Spleen (tissue), 11 donors: ENCODE measurements at regions not wholly inside any gene's neighbourhood (a gene's known extent, or its start where the extent isn't known, plus 50 kb on each side); places are given as distances from the start of the nearest gene placed in this dataset.
A peak's percentile ranks its signal among the peaks of the same experiment; 100 is the strongest.

Experiments used
- DNase-seq: peaks from one replicate; pipeline ENCODE4 v3.0.0-alpha.2; 2020
- H3K27ac ChIP-seq, 8 donors: fragments of 200-600 bp; sonication (generic) in 7 of 8; 1 replicate in 4 of 8; 2 replicates in 4 of 8; pipeline versions ENCODE4 v1.5.0 to v1.8.0; 2016 to 2021; ENCODE audit warnings: inconsistent platforms in 4 of 8, mild to moderate bottlenecking in 4 of 8, moderate library complexity in 1 of 8
- H3K27me3 ChIP-seq, 7 donors: fragments of 200-600 bp; sonication (generic) in 6 of 7; replicated peaks in 1 of 7; 1 replicate in 4 of 7; 2 replicates in 3 of 7; pipeline versions ENCODE4 v1.5.0 to v1.8.0; 2016 to 2021; ENCODE audit warnings: inconsistent platforms in 3 of 7, mild to moderate bottlenecking in 1 of 7
- H3K36me3 ChIP-seq, 6 donors: fragments of 200-600 bp; sonication (generic) in 5 of 6; 1 replicate in 4 of 6; 2 replicates in 2 of 6; pipeline versions ENCODE4 v1.5.0 to v1.8.0; 2016 to 2021; ENCODE audit warnings: inconsistent platforms in 2 of 6
- H3K4me1 ChIP-seq, 6 donors: fragments of 200-600 bp; sonication (generic) in 5 of 6; 1 replicate in 3 of 6; 2 replicates in 3 of 6; pipeline versions ENCODE4 v1.5.0 to v1.8.0; 2016 to 2021; ENCODE audit warnings: inconsistent platforms in 3 of 6
- H3K4me3 ChIP-seq, 8 donors: fragments of 200-600 bp; sonication (generic) in 7 of 8; 1 replicate in 4 of 8; 2 replicates in 4 of 8; pipeline versions ENCODE4 v1.5.0 to v1.8.0; 2016 to 2021; ENCODE audit warnings: inconsistent platforms in 4 of 8, mild to moderate bottlenecking in 4 of 8, moderate library complexity in 2 of 8
- H3K9me3 ChIP-seq, 8 donors: fragments of 200-600 bp; sonication (generic) in 7 of 8; 1 replicate in 4 of 8; 2 replicates in 4 of 8; pipeline versions ENCODE4 v1.5.0 to v1.8.0; 2016 to 2021; ENCODE audit warnings: inconsistent platforms in 4 of 8
- CTCF ChIP-seq, 11 experiments: fragments of 200-600 bp in 7 of 11; fragments of 450-650 bp in 4 of 11; sonication (generic) in 4 of 11; IDR thresholded peaks in 8 of 11; conservative IDR thresholded peaks in 3 of 11; 1 replicate in 7 of 11; 2 replicates in 4 of 11; pipeline versions ENCODE4 v1.4.0 to v1.8.0; 2016 to 2021; ENCODE audit warnings: antibody characterized with exemption in 11 of 11, inconsistent platforms in 4 of 11, mild to moderate bottlenecking in 1 of 11
- POLR2A ChIP-seq, 3 donors: fragments of 450-650 bp; IDR thresholded peaks; one replicate each; pipeline ENCODE4 v1.5.1; 2017; ENCODE audit warnings: antibody characterized with exemption in 3 of 3, mild to moderate bottlenecking in 1 of 3
- POLR2AphosphoS5 ChIP-seq, 3 donors: sonication (generic); formaldehyde crosslinking; IDR thresholded peaks; one replicate each; pipeline ENCODE4 v1.5.1; 2017; ENCODE audit warnings: antibody characterized with exemption in 3 of 3
- WGBS, 5 donors: extraction: QIAGEN DNeasy Blood & Tissue Kit in 3 of 5; methylation state at CpG; one replicate each; pipeline versions ENCODE4 v1.1.5 to v1.1.7; 2013 to 2018; 5-methylcytosine and 5-hydroxymethylcytosine counted together
- intact Hi-C: fragments of 100-400 bp; cut with DNase I; formaldehyde crosslinking; loops from one replicate; pipeline ENCODE4 v1.15.0; 2023; ENCODE audit warnings: low total_unique reads
- donor health status: healthy with polysubstance abuse.
- donor health status: DM: no; HTN: no; CAD: no; lungs with moderate emphysema.
- donor health status: DM: no; HTN: no; CAD: no.
- donor health status: Bipolar disorder and iron deficiency.
- donor health status: healthy.
- donor health status: DM: no; HTN: no; CAD: no.
- donor health status: DM: yes; HTN: yes; CAD: no.

- Histone ChIP-seq H3K4me1 (no peaks in the 10 kb centered on the region), H3K9me3 (no peaks in the 10 kb centered on the region), H3K27me3 (no peaks in the 10 kb centered on the region), H3K4me3 (no peak overlapping the region), H3K27ac (no peak overlapping the region), H3K36me3 (no peaks in the 10 kb centered on the region)
- WGBS, 5 donors: 92 to 100% (median 95%) methylated on average over 2 of the region's 2 CpGs
- DNase-seq: no peak
- intact Hi-C loops: no loop called here
- TF ChIP-seq POLR2A (IDR thresholded peaks at IDR 0.05) (no peak), POLR2AphosphoS5 (IDR thresholded peaks at IDR 0.05) (no peak), CTCF (IDR thresholded peaks at IDR 0.05 in 8 of 11, conservative IDR thresholded peaks at IDR 0.05 in 3 of 11) (no peak)
Measured at GRCh38 chr2:123091471-123091870, 933.6 kb upstream of the CNTNAP5 start.

GRCh38 chr2:123093199-123093598 lies 931.9 kb upstream of the CNTNAP5 start:
- TF ChIP-seq POLR2A (IDR thresholded peaks at IDR 0.05): no peak
- no peak for TF ChIP-seq POLR2AphosphoS5 (IDR thresholded peaks at IDR 0.05)
- TF ChIP-seq CTCF (IDR thresholded peaks at IDR 0.05 in 8 of 11, conservative IDR thresholded peaks at IDR 0.05 in 3 of 11): no peak
- 82 to 88% (median 87%) methylated on average over 2 of the region's 2 CpGs for WGBS, 5 donors
- H3K27me3 ChIP-seq: no peaks in the 10 kb centered on the region
- no peaks in the 10 kb centered on the region for H3K36me3 ChIP-seq
- H3K9me3 ChIP-seq: no peaks in the 10 kb centered on the region
- no peaks in the 10 kb centered on the region for H3K4me1 ChIP-seq
- H3K27ac ChIP-seq: no peak overlapping the region
- DNase-seq: no peak
- no peak overlapping the region for H3K4me3 ChIP-seq
- intact Hi-C loops: no loop called here

- H3K27ac ChIP-seq: no peak overlapping the region
- intact Hi-C loops: no loop called here
- TF ChIP-seq CTCF (IDR thresholded peaks at IDR 0.05 in 8 of 11, conservative IDR thresholded peaks at IDR 0.05 in 3 of 11) (no peak), POLR2AphosphoS5 (IDR thresholded peaks at IDR 0.05) (no peak), POLR2A (IDR thresholded peaks at IDR 0.05) (no peak)
- H3K4me1 ChIP-seq: no peaks in the 10 kb centered on the region
- no peaks in the 10 kb centered on the region for H3K36me3 ChIP-seq
- H3K27me3 ChIP-seq: no peaks in the 10 kb centered on the region
- no peaks in the 10 kb centered on the region for H3K9me3 ChIP-seq
- peak; percentile 53 for DNase-seq
- H3K4me3 ChIP-seq: no peak overlapping the region
- WGBS, 5 donors: 58 to 89% (median 73%) methylated on average over 13 of the region's 13 CpGs
Measured at GRCh38 chr2:123095219-123095835, 929.8 kb upstream of the CNTNAP5 start.

GRCh38 chr2:123098619-123099018 lies 926.5 kb upstream of the CNTNAP5 start:
- H3K36me3 ChIP-seq: no peaks in the 10 kb centered on the region
- no peaks in the 10 kb centered on the region for H3K4me1 ChIP-seq
- intact Hi-C loops: no loop called here
- no peak for DNase-seq
- TF ChIP-seq CTCF (IDR thresholded peaks at IDR 0.05 in 8 of 11, conservative IDR thresholded peaks at IDR 0.05 in 3 of 11) (no peak), POLR2A (IDR thresholded peaks at IDR 0.05) (no peak), POLR2AphosphoS5 (IDR thresholded peaks at IDR 0.05) (no peak)
- H3K27me3 ChIP-seq: no peaks in the 10 kb centered on the region
- no peaks in the 10 kb centered on the region for H3K9me3 ChIP-seq
- H3K4me3 ChIP-seq: no peak overlapping the region
- no peak overlapping the region for H3K27ac ChIP-seq
